ENCODE measurements at regions not wholly inside any gene's neighbourhood (a gene's known extent, or its start where the extent isn't known, plus 50 kb on each side); places are given as distances from the start of the nearest gene placed in this dataset.
A peak's percentile ranks its signal among the peaks of the same experiment; 100 is the strongest.

- no peak for DNase-seq (ENCODE audit: low spot score)
These were observed 211.3 kb upstream of the NAV3 start for GRCh38 chr12:77619425-77619824.

DNA sequence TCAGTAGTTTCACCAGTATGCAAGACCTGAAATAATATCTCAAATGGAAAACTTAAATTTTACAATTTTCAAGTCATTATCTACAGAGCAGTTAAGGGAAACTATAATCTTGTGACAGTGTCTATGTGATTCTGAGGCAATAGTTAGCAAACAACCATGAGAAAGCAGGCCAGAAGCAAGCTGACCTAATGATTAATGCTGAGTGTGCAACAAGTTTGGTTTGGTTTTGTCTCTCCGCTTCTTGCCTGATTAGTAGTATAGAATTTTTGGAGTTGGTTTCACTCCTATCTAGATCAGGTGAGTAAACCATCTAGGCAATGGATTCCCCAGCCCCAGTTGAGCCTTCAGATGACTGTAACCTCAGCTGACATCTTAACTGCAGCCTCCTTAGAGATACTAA is 212.9 kb upstream of the NAV3 start:
- no peak for DNase-seq (ENCODE audit: low spot score)

DNA sequence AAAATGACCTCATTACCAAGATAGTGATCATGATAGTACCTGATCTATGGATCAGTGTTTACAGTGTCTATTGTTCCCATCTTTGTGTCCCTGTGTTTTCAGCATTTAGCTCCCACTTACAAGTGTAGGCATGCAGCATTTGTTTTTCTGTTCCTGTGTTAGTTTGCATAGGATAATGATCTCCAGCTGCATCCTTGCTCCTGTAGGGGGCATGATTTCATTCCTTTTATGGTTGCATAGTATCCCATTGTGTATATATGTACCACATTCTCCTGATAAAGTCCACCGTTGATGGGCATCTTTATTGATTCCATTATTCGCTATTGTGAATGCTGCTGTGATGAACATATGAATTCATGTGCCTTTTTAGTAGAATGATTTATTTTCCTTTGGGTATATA is 215.4 kb upstream of the NAV3 start:
- DNase-seq (ENCODE audit: low spot score), result no peak

- no peak for DNase-seq (ENCODE audit: low spot score)
These were observed 217.3 kb upstream of the NAV3 start for GRCh38 chr12:77613411-77613810.

GRCh38 chr12:77610446-77610845 is 220.2 kb upstream of the NAV3 start:
- DNase-seq (ENCODE audit: low spot score), result no peak

- no peak for DNase-seq (ENCODE audit: low spot score)
These were observed 221.7 kb upstream of the NAV3 start for GRCh38 chr12:77609016-77609415.

DNA sequence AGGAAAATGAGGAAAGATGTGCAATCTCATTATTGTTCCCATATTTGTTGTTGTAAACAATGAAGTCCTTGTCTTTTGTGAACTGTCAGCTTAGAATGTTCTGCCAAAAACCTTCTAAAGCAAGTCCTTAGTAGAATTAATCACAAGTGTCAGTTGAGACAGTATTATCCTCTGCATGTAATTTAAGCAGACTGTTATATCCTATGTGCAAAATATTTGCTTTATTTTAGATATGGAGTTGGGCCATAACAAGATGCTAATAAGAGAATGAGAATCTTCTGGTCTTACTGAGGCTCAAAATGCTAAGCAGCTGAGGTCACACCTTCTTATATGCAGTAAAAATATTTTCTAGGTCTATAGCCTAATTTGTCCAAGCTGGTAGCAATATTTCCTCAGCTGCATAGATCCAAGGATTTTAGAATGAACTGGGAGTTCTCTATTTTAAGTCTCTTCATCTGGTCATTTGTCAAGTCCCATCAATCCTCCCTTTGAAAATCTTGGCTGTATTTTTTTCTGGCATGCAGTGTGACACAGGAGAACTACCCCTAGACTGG is 222.3 kb upstream of the NAV3 start:
- DNase-seq (ENCODE audit: low spot score), result no peak

DNA sequence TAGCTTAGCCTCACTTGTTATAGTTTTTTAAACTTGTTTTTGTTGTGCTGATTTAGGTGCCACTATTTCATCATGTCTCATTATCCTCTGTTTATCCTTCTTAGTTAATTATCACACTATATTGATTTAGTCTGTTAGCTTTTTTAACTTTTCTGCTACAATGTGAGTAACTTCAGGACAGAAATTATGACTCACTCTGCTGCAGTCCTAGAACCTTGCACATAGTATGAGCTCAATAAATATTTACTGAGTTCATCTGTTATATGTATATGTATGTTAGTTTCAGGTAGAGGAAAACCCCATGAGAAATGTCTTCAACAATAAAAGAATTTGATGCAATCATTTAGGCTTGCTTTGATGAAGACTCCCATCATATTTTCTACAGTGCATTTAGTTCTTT is 224.3 kb upstream of the NAV3 start:
- DNase-seq (ENCODE audit: low spot score), result no peak

- DNase-seq (ENCODE audit: low spot score), result no peak
These were observed 226.7 kb upstream of the NAV3 start for GRCh38 chr12:77603946-77604345.

DNA sequence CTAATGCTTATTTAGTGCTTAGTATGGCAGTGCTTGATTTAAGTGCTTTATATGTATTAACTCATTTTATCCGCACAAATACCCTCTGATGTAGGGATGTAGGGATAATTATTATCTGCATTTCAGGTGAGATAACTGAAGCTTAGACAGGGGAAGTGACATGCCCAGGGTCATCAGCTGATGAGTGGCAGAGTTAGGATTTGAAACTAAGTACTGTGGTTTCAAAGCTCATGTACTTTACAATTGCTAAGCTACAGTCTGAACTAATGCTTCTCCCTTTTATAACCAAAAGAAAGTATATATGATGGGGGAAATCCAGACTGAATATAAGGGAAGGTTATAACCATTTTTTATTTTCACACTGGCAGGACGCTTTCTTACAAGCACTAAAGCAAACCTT is 229.6 kb upstream of the NAV3 start:
- DNase-seq (ENCODE audit: low spot score), result no peak

- DNase-seq (ENCODE audit: low spot score), result no peak
These were observed 230.2 kb upstream of the NAV3 start for GRCh38 chr12:77600468-77600843.

DNA sequence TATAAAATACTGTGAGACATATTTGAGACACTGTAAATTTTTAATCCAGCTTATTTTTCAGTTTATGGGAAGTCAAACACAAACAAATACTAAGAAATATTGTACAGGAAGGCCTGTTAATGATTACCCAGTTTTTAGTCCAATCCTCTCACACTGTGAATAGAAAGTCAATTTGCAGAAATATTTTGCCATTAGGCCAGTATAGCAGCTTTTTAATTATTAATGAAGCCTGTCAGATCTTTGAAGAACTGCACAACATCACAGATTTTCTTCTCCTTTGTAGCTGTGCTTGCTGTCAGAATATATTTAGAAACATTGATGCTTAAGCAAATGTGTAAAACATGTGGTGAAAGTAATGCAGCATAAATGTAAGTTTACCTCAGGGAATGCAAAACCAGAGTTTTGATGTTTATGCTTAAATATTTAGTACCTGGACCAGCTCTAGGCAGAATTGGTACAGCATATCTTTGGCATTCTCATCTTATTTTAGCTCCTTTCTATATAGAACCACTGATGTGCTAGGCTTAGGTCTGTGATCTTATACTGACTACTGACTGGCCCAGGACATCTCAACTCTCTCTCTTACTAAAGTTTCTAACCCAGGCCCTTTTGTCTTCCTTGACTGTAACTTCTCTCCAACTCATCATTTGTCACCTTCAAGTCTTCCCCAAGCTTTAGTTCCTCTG is 230.8 kb upstream of the NAV3 start:
- DNase-seq (ENCODE audit: low spot score), result no peak

- DNase-seq (ENCODE audit: low spot score), result no peak
These were observed 236.3 kb upstream of the NAV3 start for GRCh38 chr12:77594366-77594765.

- no peak for DNase-seq (ENCODE audit: low spot score)
These were observed 237.9 kb upstream of the NAV3 start for GRCh38 chr12:77592836-77593235.

GRCh38 chr12:77591959-77592743 is 238.5 kb upstream of the NAV3 start:
- DNase-seq (ENCODE audit: low spot score), result peak; percentile 6

- DNase-seq (ENCODE audit: low spot score), result no peak
These were observed 240.4 kb upstream of the NAV3 start for GRCh38 chr12:77590306-77590705.

- DNase-seq (ENCODE audit: low spot score), result no peak
These were observed 245.8 kb upstream of the NAV3 start for GRCh38 chr12:77584860-77585259.

GRCh38 chr12:77578466-77579220 is 252.1 kb upstream of the NAV3 start:
- no peak for DNase-seq (ENCODE audit: low spot score)

DNA sequence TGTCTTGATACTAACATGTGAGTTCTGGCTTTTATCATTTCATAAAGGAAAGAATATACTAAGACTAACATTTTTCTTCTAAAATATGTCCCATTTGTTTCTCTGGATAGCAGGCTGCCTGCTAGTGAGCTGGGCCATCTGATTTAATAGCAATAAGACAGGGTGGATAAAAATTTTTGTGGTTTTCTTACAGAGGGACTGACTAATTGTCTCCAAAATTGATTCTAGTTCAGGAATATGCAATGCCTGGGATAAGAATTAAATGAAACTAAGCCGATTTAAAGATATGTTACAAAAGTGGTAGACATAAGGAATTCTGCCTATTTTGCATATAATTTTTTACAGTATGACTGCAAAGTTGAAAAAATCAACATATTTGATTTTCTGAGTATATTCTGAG is 252.9 kb upstream of the NAV3 start:
- DNase-seq (ENCODE audit: low spot score), result no peak

DNA sequence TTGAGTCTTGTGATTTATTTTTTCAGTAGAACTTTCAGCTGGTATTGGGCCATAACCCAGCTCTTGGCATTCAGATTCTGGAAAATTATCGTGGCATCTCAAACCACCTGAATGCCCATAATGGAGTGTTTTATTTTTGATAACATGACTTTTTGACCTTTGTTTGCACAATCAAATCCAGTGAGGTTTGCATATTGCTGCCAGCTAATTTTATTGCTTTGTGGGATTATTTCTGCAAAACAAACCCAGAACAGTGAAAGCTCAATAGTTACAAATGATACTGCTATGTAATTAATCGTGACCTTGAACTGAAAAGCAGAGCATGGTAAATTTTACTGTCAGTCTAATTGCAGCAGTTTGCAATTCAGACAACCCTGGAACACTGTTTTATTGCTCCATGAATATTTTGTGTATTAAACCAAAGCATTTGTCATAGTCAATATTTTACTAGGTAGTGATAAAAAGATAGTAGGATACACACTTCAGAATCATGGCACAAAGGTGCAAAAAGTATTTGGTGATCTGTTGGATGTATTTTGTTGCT is 255.2 kb upstream of the NAV3 start:
- no peak for DNase-seq (ENCODE audit: low spot score)

GRCh38 chr12:77572371-77572770 is 258.3 kb upstream of the NAV3 start:
- no peak for DNase-seq (ENCODE audit: low spot score)

DNA sequence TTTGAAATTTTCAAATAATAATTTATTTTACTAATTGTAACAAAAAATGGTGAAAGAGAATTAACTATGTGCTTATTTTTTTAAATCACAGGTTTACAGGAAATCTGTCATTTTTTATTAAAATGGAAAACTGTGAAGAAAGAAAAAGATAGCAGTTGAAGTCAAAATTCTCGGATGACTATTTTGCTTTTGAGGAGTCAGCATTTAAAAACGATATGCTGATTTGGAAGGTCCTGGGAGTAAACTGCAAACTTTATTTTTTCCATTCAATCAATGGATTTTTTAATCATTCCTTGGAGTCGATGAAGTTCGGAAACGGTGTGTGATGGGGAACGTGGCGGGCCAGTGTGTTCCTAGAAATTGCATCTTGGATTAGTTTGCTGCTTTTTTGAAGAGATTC is 258.9 kb upstream of the NAV3 start:
- DNase-seq (ENCODE audit: low spot score), result no peak

- DNase-seq (ENCODE audit: low spot score), result no peak
These were observed 259.6 kb upstream of the NAV3 start for GRCh38 chr12:77571127-77571526.

All from HuH-7 (cell line).